ENCODE measurements at regions not wholly inside any gene's neighbourhood (a gene's known extent, or its start where the extent isn't known, plus 50 kb on each side); places are given as distances from the start of the nearest gene placed in this dataset.
"Not testable (repeated sequence)": the region's sequence is repeated elsewhere in the genome, so short reads cannot be mapped to it uniquely, and the experiment has no call there.

GRCh38 chr3:118793176-118793575 is 241.5 kb downstream of the IGSF11 start:
- intact Hi-C loops (cut with micrococcal nuclease) = no loop called here
- H3K4me1 Mint-ChIP-seq (ENCODE audit: low read depth) = no peaks in the 10 kb centered on the region
- H3K9me3 Mint-ChIP-seq = no peaks in the 10 kb centered on the region
- H3K27ac Mint-ChIP-seq = no peak overlapping the region
- H3K27me3 Mint-ChIP-seq = no peaks in the 10 kb centered on the region
- H3K4me3 Mint-ChIP-seq = no peak overlapping the region
- no peaks in the 10 kb centered on the region for H3K36me3 Mint-ChIP-seq (ENCODE audit: low read depth)

- Mint-ChIP-seq H3K27ac (no peak overlapping the region), H3K9me3 (no peaks in the 10 kb centered on the region), H3K36me3 (ENCODE audit: low read depth) (no peaks in the 10 kb centered on the region), H3K4me1 (ENCODE audit: low read depth) (no peaks in the 10 kb centered on the region), H3K4me3 (no peak overlapping the region), H3K27me3 (no peaks in the 10 kb centered on the region)
- intact Hi-C loops (cut with micrococcal nuclease) = no loop called here
Measured at GRCh38 chr3:118799303-118799702, 235.3 kb downstream of the IGSF11 start.

DNA sequence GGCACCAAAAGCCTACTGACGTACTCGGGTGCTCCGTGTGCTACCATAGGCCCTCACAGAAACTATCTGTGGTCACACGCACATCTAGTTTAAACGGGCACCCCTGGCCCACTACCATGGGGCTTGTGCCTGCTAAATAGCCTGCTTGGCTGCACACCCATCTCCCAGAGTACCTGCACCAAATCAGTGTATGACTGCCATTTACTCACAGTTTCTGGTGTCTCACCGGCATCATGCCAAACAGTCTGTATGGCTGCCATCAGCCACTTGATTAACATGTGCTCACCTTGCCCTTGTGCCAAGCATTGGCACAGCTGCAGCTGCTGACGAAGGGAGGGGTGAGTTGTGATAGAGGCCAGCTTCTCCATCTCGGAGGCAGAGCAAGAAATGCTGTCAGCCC is 232.7 kb downstream of the IGSF11 start:
- Mint-ChIP-seq H3K4me1 (ENCODE audit: low read depth) (no peaks in the 10 kb centered on the region), H3K27ac (no peak overlapping the region), H3K9me3 (no peaks in the 10 kb centered on the region), H3K27me3 (no peaks in the 10 kb centered on the region), H3K4me3 (no peak overlapping the region), H3K36me3 (ENCODE audit: low read depth) (no peaks in the 10 kb centered on the region)
- intact Hi-C loops (cut with micrococcal nuclease) = no loop called here

DNA sequence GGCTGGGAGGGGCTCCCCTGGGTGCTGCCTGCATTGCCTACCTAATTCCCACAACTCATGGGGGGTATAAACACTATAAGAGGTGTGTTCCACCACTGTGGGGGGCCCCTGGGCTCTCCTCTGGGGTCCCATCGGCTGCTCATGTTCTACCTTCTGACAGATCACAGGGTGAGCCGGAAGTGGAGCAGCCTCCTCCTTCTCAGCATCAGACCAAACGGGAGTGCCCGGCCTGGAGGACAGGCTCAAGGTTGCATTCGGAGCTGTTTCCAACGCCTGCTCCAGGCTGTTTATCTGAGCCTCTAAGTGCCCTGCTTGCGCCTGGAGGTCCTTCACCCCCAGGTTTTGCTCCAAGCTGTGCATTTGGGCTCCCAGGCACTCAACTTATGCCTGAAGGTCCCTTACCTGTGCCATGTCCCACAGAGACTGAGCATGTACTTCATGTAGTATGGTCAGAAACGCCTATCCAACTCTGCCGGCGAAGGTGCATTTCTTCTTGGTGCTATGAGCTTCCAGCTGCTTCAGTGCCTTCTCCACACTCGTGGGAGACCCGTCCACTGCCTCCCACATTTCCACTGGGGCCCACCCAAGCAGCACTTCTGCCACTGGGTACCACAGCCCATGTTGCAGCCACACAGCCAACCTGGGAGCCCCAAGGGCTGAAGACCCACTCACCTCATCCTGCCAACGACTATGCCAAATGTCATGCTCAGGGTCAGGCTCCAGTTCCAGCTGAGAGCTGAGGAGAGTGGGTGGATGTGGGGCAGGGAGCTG is 232.1 kb downstream of the IGSF11 start:
- Mint-ChIP-seq H3K4me1 (ENCODE audit: low read depth) (no peaks in the 10 kb centered on the region), H3K4me3 (no peak overlapping the region), H3K36me3 (ENCODE audit: low read depth) (no peaks in the 10 kb centered on the region), H3K27ac (no peak overlapping the region), H3K9me3 (no peaks in the 10 kb centered on the region), H3K27me3 (no peaks in the 10 kb centered on the region)
- intact Hi-C loops (cut with micrococcal nuclease) = no loop called here

DNA sequence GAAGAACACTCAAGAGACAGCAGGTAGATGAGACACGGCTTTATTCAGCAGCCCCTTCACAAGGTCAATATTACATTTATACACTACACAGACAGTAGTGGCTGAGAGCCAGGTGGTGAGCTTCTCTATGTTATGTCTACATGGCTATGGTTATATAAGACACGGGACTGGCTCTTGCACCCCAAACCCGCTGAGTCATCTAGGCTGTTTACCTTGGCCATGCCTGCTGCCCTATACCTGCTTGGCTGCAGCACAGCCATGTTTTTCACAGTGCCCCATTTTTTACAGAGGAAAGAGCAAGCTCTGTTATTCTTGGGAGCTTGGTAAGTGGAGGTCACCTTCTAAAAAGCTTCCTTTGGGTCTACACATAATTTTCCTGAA is 231.6 kb downstream of the IGSF11 start:
- Mint-ChIP-seq H3K4me1 (ENCODE audit: low read depth) (no peaks in the 10 kb centered on the region), H3K36me3 (ENCODE audit: low read depth) (no peaks in the 10 kb centered on the region), H3K27me3 (no peaks in the 10 kb centered on the region), H3K27ac (no peak overlapping the region), H3K4me3 (no peak overlapping the region), H3K9me3 (no peaks in the 10 kb centered on the region)
- intact Hi-C loops (cut with micrococcal nuclease) = no loop called here

DNA sequence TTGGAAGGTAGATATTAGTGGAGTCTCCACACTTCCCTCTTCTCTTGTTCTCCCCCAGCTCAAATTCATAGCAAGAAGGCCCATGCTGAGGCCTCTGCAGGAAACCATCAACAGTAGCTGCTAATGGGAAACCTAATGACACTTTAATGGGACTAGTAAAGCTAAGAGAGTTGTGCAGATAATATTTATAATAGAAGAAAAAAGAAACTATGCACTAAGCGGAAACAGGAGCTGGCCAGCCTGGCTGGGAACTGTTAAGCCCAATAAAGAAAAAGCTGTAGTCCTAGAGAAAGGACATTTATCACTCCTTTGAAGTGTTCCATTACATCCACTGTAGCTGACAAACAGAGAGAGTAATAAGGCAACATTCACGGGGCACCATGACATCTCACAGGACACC is 229.6 kb downstream of the IGSF11 start:
- no peak overlapping the region for H3K4me3 Mint-ChIP-seq
- H3K9me3 Mint-ChIP-seq = no peaks in the 10 kb centered on the region
- no peak overlapping the region for H3K27ac Mint-ChIP-seq
- no peaks in the 10 kb centered on the region for H3K4me1 Mint-ChIP-seq (ENCODE audit: low read depth)
- intact Hi-C loops (cut with micrococcal nuclease) = no loop called here
- H3K36me3 Mint-ChIP-seq (ENCODE audit: low read depth) = no peaks in the 10 kb centered on the region
- H3K27me3 Mint-ChIP-seq = no peaks in the 10 kb centered on the region

DNA sequence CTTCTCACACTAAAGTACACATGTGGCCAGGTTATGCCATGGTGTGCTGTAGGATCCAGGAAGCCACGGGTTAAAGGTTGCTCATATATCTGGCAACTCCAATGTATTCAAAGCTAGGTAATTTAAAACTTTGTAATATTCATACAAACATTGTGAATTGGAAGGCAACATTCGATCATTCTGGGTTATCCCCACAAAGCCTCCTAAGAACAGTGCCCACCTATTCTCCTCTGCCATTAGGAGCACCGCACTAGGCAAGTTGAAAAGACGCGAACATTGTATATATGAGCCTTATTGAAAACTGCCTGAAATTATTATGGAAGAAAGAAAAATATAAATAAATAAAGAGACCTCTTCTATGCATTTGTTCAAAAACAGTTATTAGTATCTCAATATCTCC is 228.2 kb downstream of the IGSF11 start:
- Mint-ChIP-seq H3K27ac (no peak overlapping the region), H3K36me3 (ENCODE audit: low read depth) (no peaks in the 10 kb centered on the region), H3K4me1 (ENCODE audit: low read depth) (no peaks in the 10 kb centered on the region), H3K4me3 (no peak overlapping the region), H3K9me3 (no peaks in the 10 kb centered on the region), H3K27me3 (no peaks in the 10 kb centered on the region)
- intact Hi-C loops (cut with micrococcal nuclease) = no loop called here

GRCh38 chr3:118807349-118807748 is 227.3 kb downstream of the IGSF11 start:
- H3K36me3 Mint-ChIP-seq (ENCODE audit: low read depth); H3K4me1 Mint-ChIP-seq (ENCODE audit: low read depth); H3K4me3 Mint-ChIP-seq; H3K27me3 Mint-ChIP-seq; H3K27ac Mint-ChIP-seq; intact Hi-C loops (cut with micrococcal nuclease); H3K9me3 Mint-ChIP-seq: not testable (repeated sequence)

DNA sequence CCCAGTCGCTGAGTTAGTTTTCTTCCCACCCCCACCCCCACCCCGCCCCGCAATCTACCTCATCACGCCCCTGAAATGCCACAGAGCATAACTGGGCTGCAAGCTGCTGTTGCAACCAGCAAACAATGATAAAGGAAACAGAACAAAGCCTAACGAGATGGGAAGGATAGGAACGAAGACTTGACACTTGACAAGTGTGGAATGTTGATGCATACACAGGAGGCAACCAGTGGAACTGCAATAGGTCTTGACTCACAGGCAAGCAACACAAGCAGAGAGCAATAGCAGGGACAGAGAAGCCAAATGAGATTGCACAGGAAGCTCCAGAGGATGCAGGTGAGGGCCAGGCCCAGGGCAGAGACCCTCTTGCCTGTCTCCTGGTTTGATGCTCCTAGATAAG is 225.9 kb downstream of the IGSF11 start:
- intact Hi-C loops (cut with micrococcal nuclease) = no loop called here
- Mint-ChIP-seq H3K27me3 (no peaks in the 10 kb centered on the region), H3K4me1 (ENCODE audit: low read depth) (no peaks in the 10 kb centered on the region)

DNA sequence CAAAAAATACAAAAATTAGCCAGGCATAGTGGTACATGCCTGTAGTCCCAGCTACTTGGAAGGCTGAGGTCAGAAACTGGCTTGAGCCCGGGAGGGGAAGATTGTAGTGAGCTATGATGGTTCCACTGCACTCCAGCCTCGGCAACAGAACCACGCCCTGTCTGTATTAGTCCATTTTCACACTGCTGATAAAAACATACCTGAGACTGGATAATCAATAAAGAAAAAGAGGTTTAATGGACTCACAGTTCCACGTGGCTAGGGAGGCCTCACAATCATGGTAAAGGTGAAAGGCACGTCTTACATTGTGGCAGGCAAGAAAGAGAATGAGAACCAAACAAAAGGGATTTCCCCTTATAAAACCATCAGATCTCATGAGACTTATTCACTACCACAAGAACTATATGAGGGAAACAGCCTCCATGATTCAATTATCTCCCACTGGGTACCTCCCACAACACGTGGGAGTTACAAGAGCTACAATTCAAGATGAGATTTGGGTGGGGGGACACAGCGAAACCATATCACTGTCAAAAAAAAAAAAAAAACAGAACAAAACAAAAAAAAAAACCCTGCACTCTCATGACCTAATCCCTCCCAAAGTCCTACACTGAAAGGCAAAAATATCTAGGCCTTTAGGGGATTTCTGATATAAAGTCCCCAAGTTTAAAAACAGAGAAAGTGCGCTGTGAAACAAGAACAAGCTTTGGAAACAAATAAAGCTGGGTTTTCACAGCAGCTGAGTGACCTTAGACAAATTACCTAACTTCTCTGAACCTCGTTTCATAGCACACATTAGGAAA is 224.7 kb downstream of the IGSF11 start:
- intact Hi-C loops (cut with micrococcal nuclease) = no loop called here
- H3K27ac Mint-ChIP-seq = no peak overlapping the region
- H3K4me3 Mint-ChIP-seq = no peak overlapping the region
- H3K4me1 Mint-ChIP-seq (ENCODE audit: low read depth) = no peaks in the 10 kb centered on the region
- no peaks in the 10 kb centered on the region for H3K36me3 Mint-ChIP-seq (ENCODE audit: low read depth)
- H3K27me3 Mint-ChIP-seq = no peaks in the 10 kb centered on the region
- no peaks in the 10 kb centered on the region for H3K9me3 Mint-ChIP-seq

More for the DNA sequence above, 225.9 kb downstream of the IGSF11 start:
- no peak overlapping the region for H3K27ac Mint-ChIP-seq
- H3K4me3 Mint-ChIP-seq = no peak overlapping the region
- H3K9me3 Mint-ChIP-seq = no peaks in the 10 kb centered on the region
- no peaks in the 10 kb centered on the region for H3K36me3 Mint-ChIP-seq (ENCODE audit: low read depth)

GRCh38 chr3:118810499-118811035 is 224.1 kb downstream of the IGSF11 start:
- no peak overlapping the region for H3K27ac Mint-ChIP-seq
- no peaks in the 10 kb centered on the region for H3K36me3 Mint-ChIP-seq (ENCODE audit: low read depth)
- no peaks in the 10 kb centered on the region for H3K4me1 Mint-ChIP-seq (ENCODE audit: low read depth)
- no peaks in the 10 kb centered on the region for H3K9me3 Mint-ChIP-seq
- H3K4me3 Mint-ChIP-seq = no peak overlapping the region
- no peaks in the 10 kb centered on the region for H3K27me3 Mint-ChIP-seq
- intact Hi-C loops (cut with micrococcal nuclease) = no loop called here

GRCh38 chr3:118811236-118811732 is 223.4 kb downstream of the IGSF11 start:
- no peak overlapping the region for H3K4me3 Mint-ChIP-seq
- H3K27ac Mint-ChIP-seq = no peak overlapping the region
- H3K9me3 Mint-ChIP-seq = no peaks in the 10 kb centered on the region
- no peaks in the 10 kb centered on the region for H3K36me3 Mint-ChIP-seq (ENCODE audit: low read depth)
- H3K27me3 Mint-ChIP-seq = no peaks in the 10 kb centered on the region
- intact Hi-C loops (cut with micrococcal nuclease) = no loop called here
- no peaks in the 10 kb centered on the region for H3K4me1 Mint-ChIP-seq (ENCODE audit: low read depth)

DNA sequence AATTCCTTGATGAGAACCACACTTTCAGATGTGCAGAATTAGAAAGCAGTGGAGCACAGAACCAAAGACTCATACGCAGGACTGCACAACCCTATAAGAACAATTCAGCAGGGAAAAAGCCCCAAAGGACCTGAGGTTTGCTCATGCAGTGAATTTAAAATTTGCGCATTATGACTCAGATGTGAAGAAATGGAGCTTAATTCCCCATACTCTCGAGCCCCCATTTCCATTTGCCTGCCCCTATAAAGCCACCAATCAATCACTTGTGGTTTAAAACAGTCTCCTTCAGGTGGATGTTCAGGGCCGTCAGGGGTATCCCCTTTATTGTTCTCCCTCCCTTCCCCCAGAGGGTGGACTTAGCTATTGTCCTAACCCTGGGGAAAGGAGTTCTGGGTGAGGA is 221.2 kb downstream of the IGSF11 start:
- no peak overlapping the region for H3K4me3 Mint-ChIP-seq
- H3K27me3 Mint-ChIP-seq = no peaks in the 10 kb centered on the region

GRCh38 chr3:118817748-118818165 is 216.9 kb downstream of the IGSF11 start:
- Mint-ChIP-seq H3K4me3 (no peak overlapping the region), H3K4me1 (ENCODE audit: low read depth) (no peaks in the 10 kb centered on the region), H3K9me3 (no peaks in the 10 kb centered on the region), H3K27me3 (no peaks in the 10 kb centered on the region), H3K36me3 (ENCODE audit: low read depth) (no peaks in the 10 kb centered on the region), H3K27ac (no peak overlapping the region)
- intact Hi-C loops (cut with micrococcal nuclease) = no loop called here

More for the DNA sequence above, 221.2 kb downstream of the IGSF11 start:
- Mint-ChIP-seq H3K27ac (no peak overlapping the region), H3K4me1 (ENCODE audit: low read depth) (no peaks in the 10 kb centered on the region), H3K36me3 (ENCODE audit: low read depth) (no peaks in the 10 kb centered on the region), H3K9me3 (no peaks in the 10 kb centered on the region)
- intact Hi-C loops (cut with micrococcal nuclease) = no loop called here
